GM12874 (cell line): ENCODE measurements at regions not wholly inside any gene's neighbourhood (a gene's known extent, or its start where the extent isn't known, plus 50 kb on each side); places are given as distances from the start of the nearest gene placed in this dataset.

ENCODE experiments used
- TF ChIP-seq, protein P1 (sequence below): IDR thresholded peaks from 2 replicates; pipeline ENCODE4 v1.5.1; 2011; ENCODE audit warnings: low read depth, mild to moderate bottlenecking, control low read depth, low read length, moderate library complexity; ENCODE audit not compliant: insufficient read depth

DNA sequence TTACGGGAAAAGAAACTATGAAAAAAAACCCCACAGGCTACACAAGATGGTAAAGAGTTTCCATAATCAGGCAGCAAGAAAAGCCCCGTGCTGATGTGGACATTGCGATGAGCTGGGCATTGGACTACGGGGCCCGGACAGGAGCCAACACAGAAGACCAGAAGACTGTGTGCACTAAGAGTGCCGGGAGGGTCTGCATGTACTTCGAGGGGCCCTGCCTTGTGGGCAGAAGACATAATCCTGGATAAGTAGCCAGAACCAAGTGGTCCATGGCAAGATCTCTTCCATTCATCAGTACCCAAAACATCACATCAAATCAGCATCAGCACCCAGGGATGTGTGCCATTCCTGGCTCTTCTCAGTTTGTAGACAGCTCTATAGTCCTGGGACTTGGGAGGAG is 317.8 kb downstream of the FGF9 start:
- TF ChIP-seq, protein P1, sequence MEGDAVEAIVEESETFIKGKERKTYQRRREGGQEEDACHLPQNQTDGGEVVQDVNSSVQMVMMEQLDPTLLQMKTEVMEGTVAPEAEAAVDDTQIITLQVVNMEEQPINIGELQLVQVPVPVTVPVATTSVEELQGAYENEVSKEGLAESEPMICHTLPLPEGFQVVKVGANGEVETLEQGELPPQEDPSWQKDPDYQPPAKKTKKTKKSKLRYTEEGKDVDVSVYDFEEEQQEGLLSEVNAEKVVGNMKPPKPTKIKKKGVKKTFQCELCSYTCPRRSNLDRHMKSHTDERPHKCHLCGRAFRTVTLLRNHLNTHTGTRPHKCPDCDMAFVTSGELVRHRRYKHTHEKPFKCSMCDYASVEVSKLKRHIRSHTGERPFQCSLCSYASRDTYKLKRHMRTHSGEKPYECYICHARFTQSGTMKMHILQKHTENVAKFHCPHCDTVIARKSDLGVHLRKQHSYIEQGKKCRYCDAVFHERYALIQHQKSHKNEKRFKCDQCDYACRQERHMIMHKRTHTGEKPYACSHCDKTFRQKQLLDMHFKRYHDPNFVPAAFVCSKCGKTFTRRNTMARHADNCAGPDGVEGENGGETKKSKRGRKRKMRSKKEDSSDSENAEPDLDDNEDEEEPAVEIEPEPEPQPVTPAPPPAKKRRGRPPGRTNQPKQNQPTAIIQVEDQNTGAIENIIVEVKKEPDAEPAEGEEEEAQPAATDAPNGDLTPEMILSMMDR, result no peak

DNA sequence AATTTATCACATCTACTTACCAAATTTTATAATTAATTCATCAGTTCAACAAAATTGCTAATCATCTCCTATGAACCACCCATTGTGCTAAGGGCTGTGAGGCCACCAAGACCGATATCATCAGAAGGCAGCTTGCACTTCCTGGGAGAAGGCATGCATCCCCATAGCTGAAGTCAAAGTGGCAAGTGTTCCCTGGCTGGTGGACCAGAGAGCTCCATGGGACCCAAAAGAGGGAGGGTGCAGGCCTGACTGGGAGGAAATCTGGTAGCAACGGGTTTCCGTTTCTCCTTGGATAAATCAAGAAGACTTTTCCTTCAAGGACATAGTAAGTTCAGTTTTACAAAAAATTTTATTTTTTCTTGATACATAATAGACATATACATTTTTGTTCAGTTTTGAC is 325.2 kb downstream of the FGF9 start:
- TF ChIP-seq, protein P1, result no peak

DNA sequence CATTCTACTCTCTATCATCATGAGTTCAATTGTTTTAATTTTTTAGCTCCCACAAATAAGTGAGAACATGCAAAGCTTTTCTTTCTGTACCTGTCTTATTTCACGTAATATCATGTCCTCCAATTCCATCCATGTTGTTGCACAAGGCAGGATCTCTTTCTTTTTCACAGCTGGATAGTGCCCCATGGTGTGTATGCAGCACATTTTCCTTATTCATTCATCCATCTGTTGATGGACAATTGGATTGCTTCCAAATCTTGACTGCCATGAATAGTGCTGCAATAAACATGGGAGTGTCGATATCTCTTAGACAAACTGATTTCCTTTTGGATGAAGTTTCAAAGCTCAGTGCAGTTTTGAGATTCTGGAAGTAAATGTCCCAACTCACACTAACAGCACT is 326.9 kb downstream of the FGF9 start:
- TF ChIP-seq, protein P1, result no peak

DNA sequence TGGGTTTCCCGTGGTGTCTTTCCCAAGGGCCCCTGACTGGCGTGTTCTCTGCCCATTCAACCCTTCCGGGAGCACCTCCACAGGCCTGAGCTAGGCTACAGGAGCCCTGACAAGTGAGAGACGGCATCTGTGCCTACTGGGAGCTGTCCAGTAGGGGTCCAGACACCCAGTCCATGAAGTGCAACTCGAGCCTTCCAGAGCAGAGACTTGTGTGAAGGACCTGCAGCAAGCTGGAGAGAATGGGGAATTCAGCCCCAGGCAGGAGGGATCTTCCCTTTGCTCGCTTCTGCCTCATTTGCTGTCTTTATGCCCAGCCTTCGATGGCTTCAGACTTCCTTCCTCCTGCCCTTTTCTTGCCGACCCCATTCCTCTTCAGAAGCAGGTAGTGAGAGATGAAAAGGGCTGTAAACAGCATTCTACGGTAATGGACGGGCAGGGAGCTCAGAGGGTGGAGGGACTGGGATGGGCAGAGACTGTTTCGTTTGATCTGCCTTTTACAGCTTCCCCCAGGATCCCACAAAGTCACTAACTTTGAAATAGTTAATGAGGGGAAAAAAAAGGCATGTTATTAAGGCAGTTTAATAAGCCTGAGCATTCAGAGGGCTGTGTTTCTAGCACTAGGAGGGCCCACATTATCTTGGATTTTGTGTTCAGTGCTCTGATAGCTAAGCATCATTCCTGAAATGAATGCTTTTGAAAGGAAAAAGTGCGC is 327.6 kb downstream of the FGF9 start:
- TF ChIP-seq, protein P1, result no peak

DNA sequence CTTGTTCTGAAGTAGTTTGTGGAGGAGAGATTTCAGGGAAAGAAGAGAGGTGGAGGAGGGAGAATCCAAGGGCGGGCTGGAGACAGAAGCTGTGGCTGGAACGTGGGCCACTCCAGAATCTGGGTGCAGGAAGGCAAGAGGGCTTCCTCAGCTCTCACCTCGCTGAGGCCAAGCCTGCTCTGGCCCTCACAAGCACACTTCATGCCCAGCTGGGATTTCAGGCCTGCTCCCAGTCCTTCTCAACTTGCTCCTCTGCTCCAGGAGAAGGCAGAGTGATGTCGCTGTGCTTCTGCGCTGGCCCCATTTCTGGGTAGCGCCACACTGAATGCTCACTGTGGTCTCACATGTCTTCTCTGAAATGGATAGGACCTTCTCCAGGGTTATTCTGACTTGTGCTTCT is 328.8 kb downstream of the FGF9 start:
- TF ChIP-seq, protein P1, result no peak

DNA sequence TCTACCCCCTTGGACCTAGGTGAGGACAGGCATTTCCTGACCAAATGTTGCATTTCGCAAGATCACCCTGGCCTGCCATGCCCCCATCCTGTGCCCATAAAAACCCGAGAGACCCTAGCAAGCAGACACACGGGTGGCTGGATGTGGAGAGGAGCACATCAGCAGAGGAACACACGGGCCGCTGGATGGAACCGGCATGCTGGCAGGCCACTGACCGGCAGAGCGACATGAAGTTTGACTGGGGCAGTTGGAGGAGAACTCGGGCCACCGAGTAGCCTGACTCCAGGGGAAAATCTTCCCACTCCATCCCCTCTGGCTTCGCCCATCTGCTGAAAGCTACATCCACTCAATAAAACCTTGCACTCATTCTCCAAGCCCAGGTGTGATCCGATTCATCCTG is 329.3 kb downstream of the FGF9 start:
- TF ChIP-seq, protein P1, result no peak

DNA sequence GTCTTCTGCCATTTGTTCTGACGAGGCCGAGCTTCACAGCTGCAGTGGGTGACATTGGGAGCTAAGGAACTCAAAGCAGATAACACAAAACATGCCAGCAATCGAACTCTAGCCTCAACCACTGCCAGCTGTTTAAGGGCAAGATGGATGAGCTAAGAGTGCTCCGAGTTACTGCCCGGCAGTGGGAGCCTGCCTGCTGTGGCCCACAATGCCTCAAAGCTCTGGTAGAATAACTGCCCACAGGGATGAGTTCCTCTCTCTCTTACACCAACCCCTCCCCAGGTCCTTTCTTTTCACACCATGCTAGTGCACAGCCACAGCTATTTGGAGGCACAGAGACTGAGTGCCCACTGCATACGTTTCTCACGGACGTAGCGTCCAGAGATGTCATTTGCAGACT is 330.5 kb downstream of the FGF9 start:
- TF ChIP-seq, protein P1, result no peak

DNA sequence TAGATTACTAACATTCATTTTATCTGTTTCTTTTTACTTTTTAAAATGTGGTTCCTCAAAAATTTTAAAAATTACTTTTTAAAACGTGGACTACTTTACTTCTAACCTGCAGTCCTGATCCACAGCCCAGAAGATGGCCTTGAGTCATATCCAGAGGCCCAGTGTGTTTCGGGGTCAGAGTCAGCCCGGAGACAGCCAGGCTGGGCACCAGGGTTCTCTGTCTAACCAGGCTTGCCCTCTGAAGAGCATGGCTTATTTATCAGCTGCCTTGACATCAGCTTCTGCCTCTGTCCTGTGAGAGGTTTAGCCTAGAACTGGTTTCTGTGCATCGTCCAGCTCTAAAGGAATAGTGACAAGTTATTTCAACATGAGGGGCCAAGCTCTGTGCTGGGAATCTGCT is 332.0 kb downstream of the FGF9 start:
- TF ChIP-seq, protein P1, result no peak
